ENCODE measurements at regions not wholly inside any gene's neighbourhood (a gene's known extent, or its start where the extent isn't known, plus 50 kb on each side); places are given as distances from the start of the nearest gene placed in this dataset.

DNA sequence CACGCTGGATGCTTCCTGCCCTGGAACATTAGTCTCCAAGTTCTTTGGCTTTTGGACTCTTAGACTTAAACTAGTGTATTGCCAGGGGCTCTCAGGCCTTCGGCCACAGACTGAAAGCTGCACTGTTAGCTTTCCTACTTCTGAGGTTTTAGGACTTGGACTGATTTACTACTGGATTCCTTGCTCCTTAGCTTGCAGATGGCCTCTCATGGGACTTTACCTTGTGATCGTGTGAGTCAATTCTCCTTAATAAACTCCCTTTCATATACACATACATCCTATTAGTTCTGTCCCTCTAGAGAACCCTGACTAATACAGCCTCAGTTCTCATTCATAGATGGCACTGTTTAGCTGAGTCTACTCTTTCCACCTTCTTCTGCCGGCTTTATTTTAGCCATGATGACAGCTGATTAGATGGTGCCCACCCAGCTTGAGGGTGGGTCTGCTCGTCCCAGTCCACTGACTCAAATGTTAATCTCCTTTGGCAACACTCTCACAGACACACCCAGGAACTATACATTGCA, 389.1 kb downstream of the NYAP2 start:
- H3K36me3 ChIP-seq, result no peaks in the 10 kb centered on the region
- intact Hi-C loops (cut with DNase I), result no loop called here
- TF ChIP-seq POLR2A (IDR thresholded peaks at IDR 0.05), result no peak
- TF ChIP-seq, protein P1, sequence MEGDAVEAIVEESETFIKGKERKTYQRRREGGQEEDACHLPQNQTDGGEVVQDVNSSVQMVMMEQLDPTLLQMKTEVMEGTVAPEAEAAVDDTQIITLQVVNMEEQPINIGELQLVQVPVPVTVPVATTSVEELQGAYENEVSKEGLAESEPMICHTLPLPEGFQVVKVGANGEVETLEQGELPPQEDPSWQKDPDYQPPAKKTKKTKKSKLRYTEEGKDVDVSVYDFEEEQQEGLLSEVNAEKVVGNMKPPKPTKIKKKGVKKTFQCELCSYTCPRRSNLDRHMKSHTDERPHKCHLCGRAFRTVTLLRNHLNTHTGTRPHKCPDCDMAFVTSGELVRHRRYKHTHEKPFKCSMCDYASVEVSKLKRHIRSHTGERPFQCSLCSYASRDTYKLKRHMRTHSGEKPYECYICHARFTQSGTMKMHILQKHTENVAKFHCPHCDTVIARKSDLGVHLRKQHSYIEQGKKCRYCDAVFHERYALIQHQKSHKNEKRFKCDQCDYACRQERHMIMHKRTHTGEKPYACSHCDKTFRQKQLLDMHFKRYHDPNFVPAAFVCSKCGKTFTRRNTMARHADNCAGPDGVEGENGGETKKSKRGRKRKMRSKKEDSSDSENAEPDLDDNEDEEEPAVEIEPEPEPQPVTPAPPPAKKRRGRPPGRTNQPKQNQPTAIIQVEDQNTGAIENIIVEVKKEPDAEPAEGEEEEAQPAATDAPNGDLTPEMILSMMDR (IDR thresholded peaks at IDR 0.05), result no peak
- H3K27ac ChIP-seq, result no peak overlapping the region
- H3K4me1 ChIP-seq, result no peaks in the 10 kb centered on the region
- 69 to 75% methylated on average over 5 of the region's 5 CpGs for WGBS, 2 donors
- H3K9me3 ChIP-seq, result no peaks in the 10 kb centered on the region
- DNase-seq, result no peak
- no peaks in the 10 kb centered on the region for H3K27me3 ChIP-seq
- H3K4me3 ChIP-seq (replicated peaks in 1 of 3), result no peak overlapping the region

DNA sequence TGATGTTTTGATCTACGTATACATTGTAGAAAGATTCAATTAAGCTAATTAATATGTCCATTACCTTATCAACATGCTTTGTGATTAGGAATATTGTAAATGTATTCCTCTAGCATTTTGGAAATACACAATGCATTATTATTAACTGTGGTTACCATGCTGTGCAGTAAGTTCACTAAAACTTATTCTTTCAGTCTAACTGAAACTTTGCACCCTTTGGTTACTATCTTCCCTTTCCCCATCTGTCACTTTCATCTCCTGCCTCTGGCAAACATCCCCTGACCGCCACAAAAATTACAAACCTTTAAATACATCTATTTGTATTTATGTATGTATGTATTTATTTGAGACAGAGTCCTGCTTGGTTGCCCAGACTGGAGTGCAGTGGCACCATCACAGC, 388.0 kb downstream of the NYAP2 start:
- H3K27me3 ChIP-seq, result no peaks in the 10 kb centered on the region
- 90 to 93% methylated on average over 2 of the region's 2 CpGs for WGBS, 2 donors
- no peaks in the 10 kb centered on the region for H3K4me1 ChIP-seq
- H3K36me3 ChIP-seq, result no peaks in the 10 kb centered on the region
- no peak overlapping the region for H3K27ac ChIP-seq
- no peak for TF ChIP-seq POLR2A (IDR thresholded peaks at IDR 0.05)
- no peaks in the 10 kb centered on the region for H3K9me3 ChIP-seq
- no peak for DNase-seq
- intact Hi-C loops (cut with DNase I), result no loop called here
- no peak overlapping the region for H3K4me3 ChIP-seq (replicated peaks in 1 of 3)

DNA sequence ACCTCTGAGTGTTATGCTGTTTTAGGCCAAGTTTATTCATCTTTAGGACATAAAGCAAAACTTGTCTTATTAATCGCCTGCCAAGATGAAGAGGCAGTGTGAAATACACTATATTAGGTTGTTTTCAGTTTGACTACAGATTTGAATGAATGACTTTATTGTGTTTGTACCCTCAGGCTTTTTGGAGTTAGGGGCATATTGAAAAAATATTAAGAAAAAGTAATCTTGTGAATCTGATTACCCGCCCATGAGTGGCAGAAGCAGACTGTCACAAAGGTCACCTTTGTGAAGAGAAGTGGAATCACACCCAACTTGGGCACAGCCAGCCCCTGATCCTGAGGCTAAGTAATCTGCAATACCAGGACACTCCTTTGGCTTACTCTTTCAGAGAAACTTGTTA, 382.5 kb downstream of the NYAP2 start:
- Histone ChIP-seq H3K27ac (no peak overlapping the region), H3K9me3 (no peaks in the 10 kb centered on the region), H3K27me3 (no peaks in the 10 kb centered on the region), H3K4me1 (no peaks in the 10 kb centered on the region), H3K4me3 (replicated peaks in 1 of 3) (no peak overlapping the region), H3K36me3 (no peaks in the 10 kb centered on the region)
- no peak for DNase-seq
- 87 to 97% methylated on average over 2 of the region's 2 CpGs for WGBS, 2 donors
- no peak for TF ChIP-seq POLR2A (IDR thresholded peaks at IDR 0.05)
- TF ChIP-seq, protein P1 (IDR thresholded peaks at IDR 0.05), result no peak
- intact Hi-C loops (cut with DNase I), result no loop called here

DNA sequence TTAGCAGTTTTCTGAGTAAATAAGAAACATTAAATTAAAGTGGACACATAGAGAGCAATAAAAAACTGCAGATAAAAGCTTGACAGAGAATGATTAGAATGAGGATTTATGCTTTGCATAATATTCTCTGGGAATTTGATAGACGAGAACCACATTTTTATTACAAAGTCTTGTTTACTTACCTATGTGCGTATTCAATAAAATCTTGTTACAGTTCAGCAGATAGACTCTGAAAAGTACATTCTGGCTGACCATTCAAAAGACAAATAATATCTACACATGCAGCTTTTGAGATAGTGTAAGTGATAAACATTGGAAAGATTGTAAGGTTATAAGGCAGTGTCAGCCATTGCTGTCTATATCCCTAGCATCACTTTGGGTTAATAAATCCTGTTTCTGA, 381.6 kb downstream of the NYAP2 start:
- no peak for DNase-seq
- Histone ChIP-seq H3K27me3 (no peaks in the 10 kb centered on the region), H3K36me3 (no peaks in the 10 kb centered on the region), H3K4me3 (replicated peaks in 1 of 3) (no peak overlapping the region), H3K9me3 (no peaks in the 10 kb centered on the region), H3K4me1 (no peaks in the 10 kb centered on the region), H3K27ac (no peak overlapping the region)
- intact Hi-C loops (cut with DNase I), result no loop called here
- WGBS, 2 donors, result 90 to 98% methylated on average over 2 of the region's 2 CpGs
- TF ChIP-seq, protein P1 (IDR thresholded peaks at IDR 0.05), result no peak
- TF ChIP-seq POLR2A (IDR thresholded peaks at IDR 0.05), result no peak

DNA sequence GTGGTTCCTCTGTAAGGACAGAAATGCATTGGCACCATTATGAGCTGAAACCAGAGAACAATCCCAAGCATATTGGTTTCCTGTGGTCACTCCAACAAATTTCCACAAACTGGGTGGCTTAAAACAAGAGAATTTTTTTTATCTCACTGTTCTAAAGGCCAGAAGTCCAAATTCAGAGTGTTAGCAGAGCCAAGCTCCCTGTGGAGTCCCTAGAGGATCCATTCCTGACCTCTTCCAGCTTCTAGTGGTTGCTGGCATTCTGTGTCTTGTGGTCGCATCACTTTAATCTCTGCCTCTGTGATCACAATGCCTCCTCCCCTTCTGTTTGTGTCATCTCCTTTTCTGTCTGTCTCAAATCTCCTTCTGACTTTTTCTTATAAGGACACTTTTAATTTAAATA, 380.3 kb downstream of the NYAP2 start:
- Histone ChIP-seq H3K27me3 (no peaks in the 10 kb centered on the region), H3K36me3 (no peaks in the 10 kb centered on the region), H3K9me3 (no peaks in the 10 kb centered on the region), H3K27ac (no peak overlapping the region), H3K4me3 (replicated peaks in 1 of 3) (no peak overlapping the region), H3K4me1 (no peaks in the 10 kb centered on the region)
- WGBS, 2 donors, result 64 to 81% methylated on average over 1 of the region's 1 CpG
- TF ChIP-seq, protein P1 (IDR thresholded peaks at IDR 0.05), result no peak
- no peak for TF ChIP-seq POLR2A (IDR thresholded peaks at IDR 0.05)
- DNase-seq, result no peak
- intact Hi-C loops (cut with DNase I), result no loop called here

DNA sequence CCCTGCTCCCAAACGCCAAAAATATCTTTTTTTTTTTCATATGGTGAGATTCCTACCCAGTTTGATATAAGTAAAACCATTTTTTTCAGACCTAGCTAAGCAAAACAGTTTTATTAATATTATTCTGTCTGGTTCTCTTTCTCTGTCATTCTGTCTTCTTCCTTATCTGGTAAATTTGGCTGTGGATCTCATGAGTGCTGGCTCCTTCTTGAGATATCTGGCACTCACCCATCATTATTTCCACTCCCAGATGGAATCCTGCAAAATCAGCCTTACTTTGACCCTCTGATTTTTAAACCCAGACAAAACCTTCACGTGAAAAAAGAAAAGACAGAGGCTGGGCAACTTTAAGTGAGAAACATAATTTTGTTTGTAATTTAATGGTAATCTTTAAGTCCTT, 373.6 kb downstream of the NYAP2 start:
- DNase-seq, result no peak
- intact Hi-C loops (cut with DNase I), result no loop called here
- TF ChIP-seq, protein P1 (IDR thresholded peaks at IDR 0.05), result no peak
- TF ChIP-seq POLR2A (IDR thresholded peaks at IDR 0.05), result no peak
- 63 to 81% methylated on average over 2 of the region's 2 CpGs for WGBS, 2 donors
- no peaks in the 10 kb centered on the region for H3K36me3 ChIP-seq
- H3K4me1 ChIP-seq, result no peaks in the 10 kb centered on the region
- no peaks in the 10 kb centered on the region for H3K9me3 ChIP-seq
- H3K27ac ChIP-seq, result no peak overlapping the region
- no peak overlapping the region for H3K4me3 ChIP-seq (replicated peaks in 1 of 3)
- no peaks in the 10 kb centered on the region for H3K27me3 ChIP-seq
